Ishikawa (cell line): ENCODE measurements at regions not wholly inside any gene's neighbourhood (a gene's known extent, or its start where the extent isn't known, plus 50 kb on each side); places are given as distances from the start of the nearest gene placed in this dataset.
A peak's percentile ranks its signal among the peaks of the same experiment; 100 is the strongest.

Source experiments
- RAD21 ChIP-seq: IDR thresholded peaks from 2 replicates; pipeline ENCODE4 v1.6.1; 2012; ENCODE audit warnings: low read depth
- YY1 ChIP-seq: IDR thresholded peaks from 2 replicates; pipeline ENCODE4 v1.6.1; 2012; ENCODE audit warnings: low read depth

GRCh38 chr5:25862276-25862675 is 1176.1 kb downstream of the CDH9 start:
- TF ChIP-seq YY1 (no peak), RAD21 (peak; percentile 8; the same call in 1 of the 2 replicates)
